Gastroesophageal sphincter (tissue), 4 donors: ENCODE measurements at regions not wholly inside any gene's neighbourhood (a gene's known extent, or its start where the extent isn't known, plus 50 kb on each side); places are given as distances from the start of the nearest gene placed in this dataset.

Experiments
- ATAC-seq: fragments of 150-250 bp; one replicate; pipeline ENCODE4 v1.9.1; 2016; ENCODE audit warnings: mild to moderate bottlenecking, moderate library complexity
- H3K27ac ChIP-seq, 4 donors: fragments of 200-600 bp; sonication (generic) in 3 of 4; 1 replicate in 3 of 4; 2 replicates in 1 of 4; pipeline ENCODE4 v1.5.1; 2016 to 2019
- H3K27me3 ChIP-seq: fragments of 200-600 bp; sonication (generic); one replicate; pipeline ENCODE4 v1.5.1; 2019
- H3K36me3 ChIP-seq, 2 donors: fragments of 200-600 bp; sonication (generic); one replicate each; pipeline ENCODE4 v1.5.1; 2019; ENCODE audit warnings: control low read depth in 1 of 2
- H3K4me1 ChIP-seq, 3 donors: fragments of 200-600 bp; sonication (generic); 1 replicate in 2 of 3; 2 replicates in 1 of 3; pipeline ENCODE4 v1.5.1; 2016 to 2019; ENCODE audit warnings: control low read depth in 2 of 3
- H3K4me3 ChIP-seq, 2 donors: fragments of 200-600 bp; sonication (generic); one replicate each; pipeline ENCODE4 v1.5.1; 2019; ENCODE audit warnings: mild to moderate bottlenecking in 1 of 2, moderate library complexity in 1 of 2
- H3K9me3 ChIP-seq, 3 donors: fragments of 200-600 bp; sonication (generic); one replicate each; pipeline ENCODE4 v1.5.1; 2017 to 2019; ENCODE audit warnings: control low read depth in 2 of 3
- EP300 ChIP-seq: sonication (generic); formaldehyde crosslinking; IDR thresholded peaks from one replicate; pipeline ENCODE4 v1.6.1; 2017; ENCODE audit warnings: antibody characterized with exemption, mild to moderate bottlenecking
- POLR2A ChIP-seq, 2 donors: fragments of 450-650 bp; IDR thresholded peaks; one replicate each; pipeline ENCODE4 v1.6.1; 2017; ENCODE audit warnings: antibody characterized with exemption in 2 of 2, mild to moderate bottlenecking in 2 of 2, moderate library complexity in 1 of 2
- POLR2AphosphoS5 ChIP-seq: sonication (generic); formaldehyde crosslinking; IDR thresholded peaks from one replicate; pipeline ENCODE4 v1.6.1; 2017; ENCODE audit warnings: antibody characterized with exemption
- WGBS, 2 donors: methylation state at CpG; one replicate each; pipeline ENCODE4 v1.1.5; 2018; ENCODE audit warnings: low coverage in 1 of 2; 5-methylcytosine and 5-hydroxymethylcytosine counted together
- TF ChIP-seq, protein P1 (sequence below), 4 experiments: fragments of 200-600 bp in 2 of 4; fragments of 450-650 bp in 2 of 4; sonication (generic) in 1 of 4; IDR thresholded peaks; one replicate each; pipeline ENCODE4 v1.5.1; 2017 to 2019; ENCODE audit warnings: antibody characterized with exemption in 4 of 4, mild to moderate bottlenecking in 2 of 4, moderate library complexity in 2 of 4

DNA sequence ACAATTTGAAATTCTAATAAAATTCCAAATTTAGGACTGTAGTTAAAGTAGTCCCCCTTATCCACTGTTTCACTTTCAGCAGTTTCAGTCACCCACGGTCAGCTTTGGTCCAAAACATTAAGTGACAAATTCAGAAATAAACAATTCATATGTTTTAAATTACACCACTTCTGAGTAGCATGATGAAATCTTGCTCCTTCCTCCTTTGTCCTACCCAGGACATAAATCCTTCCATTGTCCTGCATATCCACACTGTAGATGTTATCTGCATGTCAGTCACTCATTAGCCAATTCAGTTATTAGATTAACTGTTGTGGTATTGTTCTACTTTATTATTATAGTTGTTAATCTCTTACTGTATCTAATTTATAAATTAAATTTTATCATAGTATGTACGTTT is 376.5 kb downstream of the SH3GL2 start:
- 66 to 70% methylated on average over 2 of the region's 2 CpGs for WGBS, 2 donors
- Histone ChIP-seq H3K27me3 (no peaks in the 10 kb centered on the region), H3K9me3 (no peaks in the 10 kb centered on the region), H3K36me3 (no peaks in the 10 kb centered on the region), H3K27ac (peak overlapping the region in 2 of 4 donors; percentile 3 to 18), H3K4me1 (peaks cover 0 to 29% (median 7%) of the 10 kb centered on the region in 3 donors), H3K4me3 (no peak overlapping the region)
- no peak for TF ChIP-seq POLR2AphosphoS5
- TF ChIP-seq EP300 = no peak
- TF ChIP-seq POLR2A (IDR thresholded peaks at IDR 0.05) = no peak
- TF ChIP-seq, protein P1, sequence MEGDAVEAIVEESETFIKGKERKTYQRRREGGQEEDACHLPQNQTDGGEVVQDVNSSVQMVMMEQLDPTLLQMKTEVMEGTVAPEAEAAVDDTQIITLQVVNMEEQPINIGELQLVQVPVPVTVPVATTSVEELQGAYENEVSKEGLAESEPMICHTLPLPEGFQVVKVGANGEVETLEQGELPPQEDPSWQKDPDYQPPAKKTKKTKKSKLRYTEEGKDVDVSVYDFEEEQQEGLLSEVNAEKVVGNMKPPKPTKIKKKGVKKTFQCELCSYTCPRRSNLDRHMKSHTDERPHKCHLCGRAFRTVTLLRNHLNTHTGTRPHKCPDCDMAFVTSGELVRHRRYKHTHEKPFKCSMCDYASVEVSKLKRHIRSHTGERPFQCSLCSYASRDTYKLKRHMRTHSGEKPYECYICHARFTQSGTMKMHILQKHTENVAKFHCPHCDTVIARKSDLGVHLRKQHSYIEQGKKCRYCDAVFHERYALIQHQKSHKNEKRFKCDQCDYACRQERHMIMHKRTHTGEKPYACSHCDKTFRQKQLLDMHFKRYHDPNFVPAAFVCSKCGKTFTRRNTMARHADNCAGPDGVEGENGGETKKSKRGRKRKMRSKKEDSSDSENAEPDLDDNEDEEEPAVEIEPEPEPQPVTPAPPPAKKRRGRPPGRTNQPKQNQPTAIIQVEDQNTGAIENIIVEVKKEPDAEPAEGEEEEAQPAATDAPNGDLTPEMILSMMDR (IDR thresholded peaks at IDR 0.05) = no peak
- ATAC-seq = no peak

DNA sequence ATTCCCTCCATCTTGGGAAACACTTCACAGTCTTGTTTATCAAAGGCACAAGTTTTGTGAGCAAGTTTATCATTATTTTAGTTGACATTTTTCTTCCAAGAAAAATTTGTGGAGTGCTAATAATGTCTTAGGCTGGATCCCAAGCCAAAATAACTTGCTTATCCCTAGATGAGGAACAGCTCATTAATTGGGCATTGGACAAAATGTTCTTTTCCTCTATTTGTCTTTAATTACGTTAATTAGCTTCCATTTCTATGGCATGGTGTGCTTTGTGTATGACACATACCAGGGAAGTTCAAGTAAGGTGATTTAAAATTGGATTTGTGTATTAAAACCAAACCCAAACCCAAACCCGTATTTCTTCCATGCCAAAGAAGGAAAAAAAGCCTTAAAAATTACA is 379.5 kb downstream of the SH3GL2 start:
- H3K9me3 ChIP-seq = no peaks in the 10 kb centered on the region
- peak overlapping the region; percentile 52 to 80 (median 70) for H3K27ac ChIP-seq
- H3K4me3 ChIP-seq = no peak overlapping the region
- TF ChIP-seq POLR2A (IDR thresholded peaks at IDR 0.05) (no peak), POLR2AphosphoS5 (no peak), EP300 (no peak)
- TF ChIP-seq, protein P1 (IDR thresholded peaks at IDR 0.05) = no peak
- 28 to 41% methylated on average over 2 of the region's 2 CpGs for WGBS, 2 donors
- no peaks in the 10 kb centered on the region for H3K36me3 ChIP-seq
- peaks cover 0 to 44% (median 10%) of the 10 kb centered on the region in 3 donors for H3K4me1 ChIP-seq
- peak; percentile 40 for ATAC-seq
- H3K27me3 ChIP-seq = no peaks in the 10 kb centered on the region

DNA sequence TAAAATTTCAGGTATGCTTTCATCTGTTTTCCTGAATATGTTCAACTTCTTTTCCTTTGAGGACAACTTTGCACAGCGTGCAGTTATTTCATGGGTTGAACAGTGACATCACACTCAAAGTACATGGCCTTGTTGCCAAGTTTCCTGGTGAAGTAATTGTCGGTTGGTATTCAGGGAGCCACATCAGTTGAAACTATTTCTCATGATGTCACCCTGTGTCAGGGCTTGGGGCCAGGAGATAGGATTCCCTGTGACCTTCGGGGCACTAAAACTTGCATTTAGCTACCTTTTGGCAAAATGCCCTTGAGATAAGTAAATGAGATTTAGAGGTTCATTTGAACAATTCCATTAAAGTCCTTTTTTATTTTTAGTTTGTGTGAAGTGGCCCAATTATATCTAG is 383.9 kb downstream of the SH3GL2 start:
- no peaks in the 10 kb centered on the region for H3K36me3 ChIP-seq
- H3K27ac ChIP-seq = peak overlapping the region; percentile 63 to 89 (median 72)
- TF ChIP-seq EP300 = no peak
- no peak for TF ChIP-seq POLR2A (IDR thresholded peaks at IDR 0.05)
- peak; percentile 68 for ATAC-seq
- no peaks in the 10 kb centered on the region for H3K9me3 ChIP-seq
- H3K4me3 ChIP-seq = no peak overlapping the region
- peaks cover 0 to 49% (median 9%) of the 10 kb centered on the region in 3 donors for H3K4me1 ChIP-seq
- no peaks in the 10 kb centered on the region for H3K27me3 ChIP-seq
- 22 to 26% methylated on average over 3 of the region's 3 CpGs for WGBS, 2 donors

DNA sequence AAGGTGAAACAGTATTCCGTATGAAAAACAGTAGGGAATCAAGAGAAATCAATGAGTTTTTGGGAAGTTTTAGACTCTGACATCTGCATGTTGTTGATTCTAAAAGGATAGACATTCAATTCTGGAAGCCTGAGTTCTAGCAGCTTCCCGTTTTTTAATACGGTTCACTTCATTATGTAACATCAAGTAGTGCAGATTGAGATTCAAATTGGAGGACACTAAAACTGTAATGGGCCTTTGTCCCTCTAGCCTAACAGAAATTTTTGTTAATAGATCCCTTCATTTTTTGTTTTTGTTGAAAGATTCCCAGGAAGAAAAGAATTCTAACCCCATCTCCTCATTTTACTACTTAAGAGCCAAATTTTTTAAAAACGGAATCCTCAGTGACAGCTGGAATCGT is 384.6 kb downstream of the SH3GL2 start:
- 20 to 56% methylated on average over 5 of the region's 5 CpGs for WGBS, 2 donors
- ATAC-seq = no peak
- no peak for TF ChIP-seq EP300
- TF ChIP-seq, protein P1 (IDR thresholded peaks at IDR 0.05) = no peak
- TF ChIP-seq POLR2AphosphoS5 = no peak
- no peak for TF ChIP-seq POLR2A (IDR thresholded peaks at IDR 0.05)
- H3K36me3 ChIP-seq = no peaks in the 10 kb centered on the region
- H3K4me1 ChIP-seq = peaks cover 0 to 46% (median 8%) of the 10 kb centered on the region in 3 donors
- peak overlapping the region; percentile 52 to 89 (median 72) for H3K27ac ChIP-seq
- H3K27me3 ChIP-seq = no peaks in the 10 kb centered on the region
- no peaks in the 10 kb centered on the region for H3K9me3 ChIP-seq
- no peak overlapping the region for H3K4me3 ChIP-seq

DNA sequence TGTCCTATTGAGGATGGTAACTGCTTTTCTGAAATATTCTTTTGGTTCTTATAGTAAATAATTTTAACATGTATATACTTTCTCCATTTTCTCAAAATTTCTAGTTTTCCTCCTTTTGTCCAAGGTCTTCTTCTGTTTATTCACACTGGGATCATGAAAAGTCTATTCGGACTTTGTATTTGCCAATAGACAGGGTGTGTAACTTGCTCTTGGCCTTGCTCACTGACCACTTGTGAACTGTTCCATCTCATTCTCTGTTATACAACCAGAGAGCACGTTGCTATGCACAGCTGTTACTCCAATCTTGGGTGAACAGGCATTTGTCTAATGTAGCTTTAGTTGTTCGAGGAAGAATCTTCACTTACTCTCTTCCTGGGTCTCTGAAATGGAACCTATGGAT is 388.9 kb downstream of the SH3GL2 start:
- H3K27me3 ChIP-seq = no peaks in the 10 kb centered on the region
- TF ChIP-seq, protein P1 (IDR thresholded peaks at IDR 0.05) = no peak
- no peak for TF ChIP-seq EP300
- no peak for TF ChIP-seq POLR2A (IDR thresholded peaks at IDR 0.05)
- TF ChIP-seq POLR2AphosphoS5 = no peak
- H3K4me1 ChIP-seq = peaks cover 0 to 33% (median 3%) of the 10 kb centered on the region in 3 donors
- no peak overlapping the region for H3K4me3 ChIP-seq
- WGBS, 2 donors = 13 to 61% methylated on average over 2 to 3 of the region's 3 CpGs
- ATAC-seq = no peak
- no peaks in the 10 kb centered on the region for H3K9me3 ChIP-seq
- H3K27ac ChIP-seq = no peak overlapping the region
- H3K36me3 ChIP-seq = no peaks in the 10 kb centered on the region
